ENCODE measurements at regions not wholly inside any gene's neighbourhood (a gene's known extent, or its start where the extent isn't known, plus 50 kb on each side); places are given as distances from the start of the nearest gene placed in this dataset.

- Histone ChIP-seq H3K4me3 (no peak overlapping the region), H3K36me3 (no peaks in the 10 kb centered on the region), H3K27ac (no peak overlapping the region), H3K4me1 (no peaks in the 10 kb centered on the region), H3K27me3 (no peaks in the 10 kb centered on the region), H3K9me3 (no peaks in the 10 kb centered on the region)
- no peak for TF ChIP-seq POLR2AphosphoS5 (IDR thresholded peaks at IDR 0.05)
- TF ChIP-seq POLR2A (IDR thresholded peaks at IDR 0.05) = no peak
- no peak for TF ChIP-seq EP300 (IDR thresholded peaks at IDR 0.05)
- TF ChIP-seq CTCF (IDR thresholded peaks at IDR 0.05) = no peak
- DNase-seq = no peak
- WGBS, 5 donors = 84 to 93% (median 89%) methylated on average over 2 of the region's 2 CpGs
- intact Hi-C loops (cut with DNase I; ENCODE audit: low total_unique reads) = no loop called here
These were observed 126.1 kb upstream of the FRMD4A start for GRCh38 chr10:14456870-14457266.

- H3K9me3 ChIP-seq = no peaks in the 10 kb centered on the region
- H3K4me3 ChIP-seq = no peak overlapping the region
- WGBS, 5 donors = 76 to 95% (median 82%) methylated on average over 6 of the region's 6 CpGs
- H3K27ac ChIP-seq = no peak overlapping the region
- H3K27me3 ChIP-seq = no peaks in the 10 kb centered on the region
- intact Hi-C loops (cut with DNase I; ENCODE audit: low total_unique reads) = no loop called here
- no peaks in the 10 kb centered on the region for H3K4me1 ChIP-seq
- TF ChIP-seq CTCF (IDR thresholded peaks at IDR 0.05) (no peak), EP300 (IDR thresholded peaks at IDR 0.05) (no peak), POLR2AphosphoS5 (IDR thresholded peaks at IDR 0.05) (no peak), POLR2A (IDR thresholded peaks at IDR 0.05) (no peak)
- no peaks in the 10 kb centered on the region for H3K36me3 ChIP-seq
- no peak for DNase-seq
These were observed 125.6 kb upstream of the FRMD4A start for GRCh38 chr10:14456218-14456869.

GRCh38 chr10:14454629-14455028 lies 123.9 kb upstream of the FRMD4A start:
- Histone ChIP-seq H3K4me1 (peaks cover 0 to 6% (median 0%) of the 10 kb centered on the region in 4 donors), H3K9me3 (no peaks in the 10 kb centered on the region), H3K27me3 (no peaks in the 10 kb centered on the region), H3K36me3 (no peaks in the 10 kb centered on the region), H3K4me3 (no peak overlapping the region), H3K27ac (no peak overlapping the region)
- WGBS, 5 donors = 92 to 97% (median 94%) methylated on average over 10 of the region's 10 CpGs
- intact Hi-C loops (cut with DNase I; ENCODE audit: low total_unique reads) = no loop called here
- DNase-seq = no peak
- TF ChIP-seq CTCF (IDR thresholded peaks at IDR 0.05) = no peak
- no peak for TF ChIP-seq POLR2AphosphoS5 (IDR thresholded peaks at IDR 0.05)
- TF ChIP-seq EP300 (IDR thresholded peaks at IDR 0.05) = no peak
- no peak for TF ChIP-seq POLR2A (IDR thresholded peaks at IDR 0.05)

- Histone ChIP-seq H3K9me3 (no peaks in the 10 kb centered on the region), H3K27me3 (no peaks in the 10 kb centered on the region), H3K27ac (no peak overlapping the region), H3K4me3 (no peak overlapping the region), H3K4me1 (peaks cover 0 to 11% (median 0%) of the 10 kb centered on the region in 4 donors), H3K36me3 (no peaks in the 10 kb centered on the region)
- WGBS, 5 donors = 86 to 91% (median 87%) methylated on average over 12 of the region's 12 CpGs
- intact Hi-C loops (cut with DNase I; ENCODE audit: low total_unique reads) = no loop called here
- TF ChIP-seq CTCF (IDR thresholded peaks at IDR 0.05) = no peak
- no peak for TF ChIP-seq POLR2A (IDR thresholded peaks at IDR 0.05)
- no peak for TF ChIP-seq EP300 (IDR thresholded peaks at IDR 0.05)
- no peak for TF ChIP-seq POLR2AphosphoS5 (IDR thresholded peaks at IDR 0.05)
- DNase-seq = no peak
These were observed 123.5 kb upstream of the FRMD4A start for GRCh38 chr10:14454206-14454605.

Data from stomach (tissue), 8 donors.